ENCODE measurements at regions not wholly inside any gene's neighbourhood (a gene's known extent, or its start where the extent isn't known, plus 50 kb on each side); places are given as distances from the start of the nearest gene placed in this dataset.

GRCh38 chr4:184306470-184306869 is 88.8 kb upstream of the ENPP6 start (continued):
- TF ChIP-seq, protein P1, sequence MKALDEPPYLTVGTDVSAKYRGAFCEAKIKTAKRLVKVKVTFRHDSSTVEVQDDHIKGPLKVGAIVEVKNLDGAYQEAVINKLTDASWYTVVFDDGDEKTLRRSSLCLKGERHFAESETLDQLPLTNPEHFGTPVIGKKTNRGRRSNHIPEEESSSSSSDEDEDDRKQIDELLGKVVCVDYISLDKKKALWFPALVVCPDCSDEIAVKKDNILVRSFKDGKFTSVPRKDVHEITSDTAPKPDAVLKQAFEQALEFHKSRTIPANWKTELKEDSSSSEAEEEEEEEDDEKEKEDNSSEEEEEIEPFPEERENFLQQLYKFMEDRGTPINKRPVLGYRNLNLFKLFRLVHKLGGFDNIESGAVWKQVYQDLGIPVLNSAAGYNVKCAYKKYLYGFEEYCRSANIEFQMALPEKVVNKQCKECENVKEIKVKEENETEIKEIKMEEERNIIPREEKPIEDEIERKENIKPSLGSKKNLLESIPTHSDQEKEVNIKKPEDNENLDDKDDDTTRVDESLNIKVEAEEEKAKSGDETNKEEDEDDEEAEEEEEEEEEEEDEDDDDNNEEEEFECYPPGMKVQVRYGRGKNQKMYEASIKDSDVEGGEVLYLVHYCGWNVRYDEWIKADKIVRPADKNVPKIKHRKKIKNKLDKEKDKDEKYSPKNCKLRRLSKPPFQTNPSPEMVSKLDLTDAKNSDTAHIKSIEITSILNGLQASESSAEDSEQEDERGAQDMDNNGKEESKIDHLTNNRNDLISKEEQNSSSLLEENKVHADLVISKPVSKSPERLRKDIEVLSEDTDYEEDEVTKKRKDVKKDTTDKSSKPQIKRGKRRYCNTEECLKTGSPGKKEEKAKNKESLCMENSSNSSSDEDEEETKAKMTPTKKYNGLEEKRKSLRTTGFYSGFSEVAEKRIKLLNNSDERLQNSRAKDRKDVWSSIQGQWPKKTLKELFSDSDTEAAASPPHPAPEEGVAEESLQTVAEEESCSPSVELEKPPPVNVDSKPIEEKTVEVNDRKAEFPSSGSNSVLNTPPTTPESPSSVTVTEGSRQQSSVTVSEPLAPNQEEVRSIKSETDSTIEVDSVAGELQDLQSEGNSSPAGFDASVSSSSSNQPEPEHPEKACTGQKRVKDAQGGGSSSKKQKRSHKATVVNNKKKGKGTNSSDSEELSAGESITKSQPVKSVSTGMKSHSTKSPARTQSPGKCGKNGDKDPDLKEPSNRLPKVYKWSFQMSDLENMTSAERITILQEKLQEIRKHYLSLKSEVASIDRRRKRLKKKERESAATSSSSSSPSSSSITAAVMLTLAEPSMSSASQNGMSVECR (CRISPR knock-in tag; IDR thresholded peaks at IDR 0.05) = no peak

GRCh38 chr4:184300816-184301215 is 83.1 kb upstream of the ENPP6 start:
- no peaks in the 10 kb centered on the region for H4K20me1 ChIP-seq (replicated peaks; ENCODE audit: control insufficient read depth, insufficient read depth, low read length)
- no peaks in the 10 kb centered on the region for H3K9me3 ChIP-seq (replicated peaks; ENCODE audit: control insufficient read depth, insufficient read depth, low read depth, low read length)
- BruUV-seq (replicated peaks) = no TSS peak
- 86% methylated on average over 3 of the region's 6 CpGs for whole genome bisulfite sequencing (ENCODE audit: insufficient coverage, low coverage, missing lambda C conversion rate)
- H3K4me3 ChIP-seq = no peak overlapping the region
- intact Hi-C loops (cut with micrococcal nuclease) = no loop called here
- H3K36me3 ChIP-seq (ENCODE audit: control insufficient read depth, insufficient read depth, low read length) = no peaks in the 10 kb centered on the region
- POLR2A ChIA-PET = interaction anchor here (0.7 kb wide), 1 partner anchor 592 kb away, joined by 3 read pairs; no protein-coding TSS in a partner anchor
- no peaks in the 10 kb centered on the region for H3K9me1 ChIP-seq (ENCODE audit: control insufficient read depth, insufficient read depth, low read length)
- DNase-seq (ENCODE audit: extremely low read depth in 1 of 4, low spot score in 3 of 4) (no peak), FAIRE-seq (no peak), ATAC-seq (no peak)
- no peaks in the 10 kb centered on the region for H3K79me2 ChIP-seq (ENCODE audit: control insufficient read depth, insufficient read depth, low read length)
- H3K4me2 ChIP-seq (ENCODE audit: insufficient read depth, low read length) = no peak overlapping the region
- in situ Hi-C loops (cut with MboI) = no loop called here
- no peak overlapping the region for H3K9ac ChIP-seq (ENCODE audit: insufficient read depth in 1 of 2, low read depth in 2 of 2, low read length in 2 of 2)
- no peaks in the 10 kb centered on the region for H3K27me3 ChIP-seq (ENCODE audit: control insufficient read depth in 2 of 2, insufficient read depth in 2 of 2, low read length in 2 of 2)
- H3K4me1 ChIP-seq (replicated peaks in 1 of 2; ENCODE audit: control insufficient read depth in 2 of 2, insufficient read depth in 2 of 2, low read length in 2 of 2) = no peaks in the 10 kb centered on the region
- H3K27ac ChIP-seq (ENCODE audit: extremely low read depth, low read depth, low read length) = no peak overlapping the region
- CTCF ChIA-PET (ENCODE audit: low intra/inter-chr PET ratio) = no interaction called here
- H2AFZ ChIP-seq (ENCODE audit: low read depth, low read length) = no peak overlapping the region
- TF ChIP-seq, protein P2, sequence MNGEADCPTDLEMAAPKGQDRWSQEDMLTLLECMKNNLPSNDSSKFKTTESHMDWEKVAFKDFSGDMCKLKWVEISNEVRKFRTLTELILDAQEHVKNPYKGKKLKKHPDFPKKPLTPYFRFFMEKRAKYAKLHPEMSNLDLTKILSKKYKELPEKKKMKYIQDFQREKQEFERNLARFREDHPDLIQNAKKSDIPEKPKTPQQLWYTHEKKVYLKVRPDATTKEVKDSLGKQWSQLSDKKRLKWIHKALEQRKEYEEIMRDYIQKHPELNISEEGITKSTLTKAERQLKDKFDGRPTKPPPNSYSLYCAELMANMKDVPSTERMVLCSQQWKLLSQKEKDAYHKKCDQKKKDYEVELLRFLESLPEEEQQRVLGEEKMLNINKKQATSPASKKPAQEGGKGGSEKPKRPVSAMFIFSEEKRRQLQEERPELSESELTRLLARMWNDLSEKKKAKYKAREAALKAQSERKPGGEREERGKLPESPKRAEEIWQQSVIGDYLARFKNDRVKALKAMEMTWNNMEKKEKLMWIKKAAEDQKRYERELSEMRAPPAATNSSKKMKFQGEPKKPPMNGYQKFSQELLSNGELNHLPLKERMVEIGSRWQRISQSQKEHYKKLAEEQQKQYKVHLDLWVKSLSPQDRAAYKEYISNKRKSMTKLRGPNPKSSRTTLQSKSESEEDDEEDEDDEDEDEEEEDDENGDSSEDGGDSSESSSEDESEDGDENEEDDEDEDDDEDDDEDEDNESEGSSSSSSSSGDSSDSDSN (IDR thresholded peaks at IDR 0.05; ENCODE audit: borderline replicate concordance in 1 of 2, low read depth in 2 of 2, low read length in 2 of 2) = no peak
- TF ChIP-seq MAZ (CRISPR knock-in tag; conservative IDR thresholded peaks at IDR 0.05 in 1 of 2, IDR thresholded peaks at IDR 0.05 in 1 of 2) (no peak), TAF9B (IDR thresholded peaks at IDR 0.05; ENCODE audit: partially characterized antibody) (no peak), ZMIZ1 (IDR thresholded peaks at IDR 0.05; ENCODE audit: low read depth in 2 of 2, low read length in 2 of 2) (no peak), SETDB1 (IDR thresholded peaks at IDR 0.05; ENCODE audit: low read length) (no peak)
- TF ChIP-seq, protein P3, sequence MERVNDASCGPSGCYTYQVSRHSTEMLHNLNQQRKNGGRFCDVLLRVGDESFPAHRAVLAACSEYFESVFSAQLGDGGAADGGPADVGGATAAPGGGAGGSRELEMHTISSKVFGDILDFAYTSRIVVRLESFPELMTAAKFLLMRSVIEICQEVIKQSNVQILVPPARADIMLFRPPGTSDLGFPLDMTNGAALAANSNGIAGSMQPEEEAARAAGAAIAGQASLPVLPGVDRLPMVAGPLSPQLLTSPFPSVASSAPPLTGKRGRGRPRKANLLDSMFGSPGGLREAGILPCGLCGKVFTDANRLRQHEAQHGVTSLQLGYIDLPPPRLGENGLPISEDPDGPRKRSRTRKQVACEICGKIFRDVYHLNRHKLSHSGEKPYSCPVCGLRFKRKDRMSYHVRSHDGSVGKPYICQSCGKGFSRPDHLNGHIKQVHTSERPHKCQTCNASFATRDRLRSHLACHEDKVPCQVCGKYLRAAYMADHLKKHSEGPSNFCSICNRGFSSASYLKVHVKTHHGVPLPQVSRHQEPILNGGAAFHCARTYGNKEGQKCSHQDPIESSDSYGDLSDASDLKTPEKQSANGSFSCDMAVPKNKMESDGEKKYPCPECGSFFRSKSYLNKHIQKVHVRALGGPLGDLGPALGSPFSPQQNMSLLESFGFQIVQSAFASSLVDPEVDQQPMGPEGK (CRISPR knock-in tag; IDR thresholded peaks at IDR 0.05; ENCODE audit: borderline replicate concordance) = no peak

Data from K562 (cell line).